ENCODE measurements at regions not wholly inside any gene's neighbourhood (a gene's known extent, or its start where the extent isn't known, plus 50 kb on each side); places are given as distances from the start of the nearest gene placed in this dataset.
"Not testable (repeated sequence)": the region's sequence is repeated elsewhere in the genome, so short reads cannot be mapped to it uniquely, and the experiment has no call there.

DNA sequence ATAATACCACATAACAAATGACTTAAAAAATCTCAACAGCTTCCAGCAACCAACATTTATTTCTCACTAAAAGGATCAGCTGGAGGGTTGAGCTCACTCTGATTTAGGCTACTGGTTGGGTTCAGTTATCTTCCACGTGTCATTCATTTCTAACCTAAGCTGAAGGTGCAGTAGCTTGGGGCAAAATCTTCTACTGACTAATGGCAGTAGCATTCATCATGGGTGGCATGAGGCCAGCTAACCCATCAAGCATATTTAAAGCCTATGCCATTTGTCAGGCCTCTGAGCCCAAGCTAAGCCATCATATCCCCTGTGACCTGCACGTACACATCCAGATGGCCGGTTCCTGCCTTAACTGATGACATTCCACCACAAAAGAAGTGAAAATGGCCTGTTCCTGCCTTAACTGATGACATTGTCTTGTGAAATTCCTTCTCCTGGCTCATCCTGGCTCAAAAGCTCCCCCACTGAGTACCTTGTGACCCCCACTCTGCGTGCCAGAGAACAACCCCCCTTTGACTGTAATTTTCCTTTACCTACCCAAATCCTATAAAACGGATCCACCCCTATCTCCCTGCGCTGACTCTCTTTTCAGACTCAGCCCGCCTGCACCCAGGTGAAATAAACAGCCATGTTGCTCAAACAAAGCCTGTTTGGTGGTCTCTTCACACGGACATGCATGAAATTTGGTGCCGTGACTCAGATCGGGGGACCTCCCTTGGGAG lies 324.7 kb upstream of the LMCD1 start:
- H3K9me1 ChIP-seq (ENCODE audit: insufficient read depth, low read length); H2BK120ac ChIP-seq (ENCODE audit: low read depth, low read length); H4K20me1 ChIP-seq (ENCODE audit: insufficient read depth, low read length); H2BK15ac ChIP-seq (ENCODE audit: low read depth, low read length); H3K18ac ChIP-seq (ENCODE audit: low read depth, low read length); H2AK5ac ChIP-seq (ENCODE audit: low read depth, low read length); H2AK9ac ChIP-seq (replicated peaks; ENCODE audit: low read depth, low read length, poor library complexity); H2BK20ac ChIP-seq (ENCODE audit: low read depth, low read length); H3K27me3 ChIP-seq (ENCODE audit: control insufficient read depth, insufficient read depth, low read length); H3K4me3 ChIP-seq (ENCODE audit: insufficient read depth, low read depth, low read length); H3K14ac ChIP-seq (replicated peaks; ENCODE audit: low read depth, low read length); H4K8ac ChIP-seq (ENCODE audit: low read depth in 2 of 2, low read length in 2 of 2); BruUV-seq (replicated peaks); H2BK5ac ChIP-seq (ENCODE audit: low read depth, low read length, poor library complexity, severe bottlenecking); H3K4ac ChIP-seq (ENCODE audit: low read depth, low read length); POLR2A ChIA-PET (ENCODE audit: unreplicated experiment); H3K27ac ChIP-seq (ENCODE audit: insufficient read depth, low read length); H4K91ac ChIP-seq (ENCODE audit: insufficient read depth, low read depth, low read length); in situ Hi-C loops (cut with MboI; ENCODE audit: low sequenced_read_pairs); H3K36me3 ChIP-seq (ENCODE audit: control insufficient read depth, insufficient read depth, low read length); H3K23ac ChIP-seq (ENCODE audit: low read depth, low read length); H3K9ac ChIP-seq (ENCODE audit: low read depth, low read length); H3K4me1 ChIP-seq (ENCODE audit: control insufficient read depth, insufficient read depth, low read length); ATAC-seq (ENCODE audit: low read depth); dilution Hi-C loops (cut with HindIII; ENCODE audit: low sequenced_read_pairs, unreplicated experiment); H3K79me1 ChIP-seq (ENCODE audit: low read depth in 1 of 2, low read length in 2 of 2); CTCF ChIA-PET; H2AFZ ChIP-seq (replicated peaks; ENCODE audit: low read length, poor library complexity); intact Hi-C loops (cut with micrococcal nuclease); H3K9me3 ChIP-seq (ENCODE audit: control insufficient read depth, insufficient read depth, low read length); H3K56ac ChIP-seq (ENCODE audit: extremely low read depth, insufficient read depth, low read length); H3K4me2 ChIP-seq (ENCODE audit: low read depth, low read length); H4K5ac ChIP-seq (ENCODE audit: low read depth, low read length); DNase-seq: not testable (repeated sequence)
- 72% methylated on average over 2 of the region's 10 CpGs; no CpG with 5 or more reads in 1 of the 2 experiments for WGBS, 2 experiments (ENCODE audit: extremely low coverage in 2 of 2, insufficient read length in 1 of 2)

DNA sequence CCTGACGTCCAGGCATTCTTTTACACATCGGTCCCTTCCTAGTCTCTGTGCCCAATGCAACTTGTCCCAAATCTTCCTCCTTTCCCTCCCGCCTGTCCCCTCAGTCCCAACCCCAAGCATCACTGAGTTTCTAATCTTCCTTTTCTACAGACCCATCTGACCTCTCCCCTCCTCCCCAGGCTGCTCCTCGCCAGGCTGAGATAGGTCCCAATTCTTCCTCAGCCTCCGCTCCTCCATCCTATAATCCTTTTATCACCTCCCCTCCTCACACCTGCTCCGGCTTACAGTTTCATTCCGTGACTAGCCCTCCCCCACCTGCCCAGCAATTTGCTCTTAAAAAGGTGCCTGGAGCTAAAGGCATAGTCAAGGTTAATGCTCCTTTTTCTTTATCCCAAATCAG lies 323.1 kb upstream of the LMCD1 start:
- H2BK5ac ChIP-seq (ENCODE audit: low read depth, low read length, poor library complexity, severe bottlenecking); dilution Hi-C loops (cut with HindIII; ENCODE audit: low sequenced_read_pairs, unreplicated experiment); intact Hi-C loops (cut with micrococcal nuclease); CTCF ChIA-PET; H3K27ac ChIP-seq (ENCODE audit: insufficient read depth, low read length); H3K9me3 ChIP-seq (ENCODE audit: control insufficient read depth, insufficient read depth, low read length); H3K4me3 ChIP-seq (ENCODE audit: insufficient read depth, low read depth, low read length); H3K27me3 ChIP-seq (ENCODE audit: control insufficient read depth, insufficient read depth, low read length); H4K8ac ChIP-seq (ENCODE audit: low read depth in 2 of 2, low read length in 2 of 2); H3K9me1 ChIP-seq (ENCODE audit: insufficient read depth, low read length); H3K9ac ChIP-seq (ENCODE audit: low read depth, low read length); H3K4me2 ChIP-seq (ENCODE audit: low read depth, low read length); H2BK120ac ChIP-seq (ENCODE audit: low read depth, low read length); H4K5ac ChIP-seq (ENCODE audit: low read depth, low read length); H3K36me3 ChIP-seq (ENCODE audit: control insufficient read depth, insufficient read depth, low read length); H3K79me1 ChIP-seq (ENCODE audit: low read depth in 1 of 2, low read length in 2 of 2); H3K23ac ChIP-seq (ENCODE audit: low read depth, low read length); ATAC-seq (ENCODE audit: low read depth); H3K56ac ChIP-seq (ENCODE audit: extremely low read depth, insufficient read depth, low read length); in situ Hi-C loops (cut with MboI; ENCODE audit: low sequenced_read_pairs); H2AFZ ChIP-seq (replicated peaks; ENCODE audit: low read length, poor library complexity); H3K4ac ChIP-seq (ENCODE audit: low read depth, low read length); H2BK15ac ChIP-seq (ENCODE audit: low read depth, low read length); H3K4me1 ChIP-seq (ENCODE audit: control insufficient read depth, insufficient read depth, low read length); H4K20me1 ChIP-seq (ENCODE audit: insufficient read depth, low read length); POLR2A ChIA-PET (ENCODE audit: unreplicated experiment); BruUV-seq (replicated peaks); H2AK5ac ChIP-seq (ENCODE audit: low read depth, low read length); H2BK20ac ChIP-seq (ENCODE audit: low read depth, low read length); DNase-seq; H2AK9ac ChIP-seq (replicated peaks; ENCODE audit: low read depth, low read length, poor library complexity); H3K18ac ChIP-seq (ENCODE audit: low read depth, low read length); H3K14ac ChIP-seq (replicated peaks; ENCODE audit: low read depth, low read length); H4K91ac ChIP-seq (ENCODE audit: insufficient read depth, low read depth, low read length): not testable (repeated sequence)
- WGBS, 2 experiments (ENCODE audit: extremely low coverage in 2 of 2, insufficient read length in 1 of 2): 48% methylated on average over 2 of the region's 7 CpGs; no CpG with 5 or more reads in 1 of the 2 experiments

Measured in IMR-90 (cell line).